Left lung (tissue), 4 donors: ENCODE measurements at regions not wholly inside any gene's neighbourhood (a gene's known extent, or its start where the extent isn't known, plus 50 kb on each side); places are given as distances from the start of the nearest gene placed in this dataset.

Experiments
- ATAC-seq: fragments of 200-7000 bp; cut with Tn5 transposase; one replicate; pipeline ENCODE4 v1.9.1; 2020; ENCODE audit warnings: moderate library complexity
- DNase-seq, 4 donors: peaks; one replicate each; pipeline ENCODE4 v3.0.0-alpha.2; 2013 to 2020
- H3K27ac ChIP-seq, 2 donors: fragments of 200-600 bp; sonication (generic) in 1 of 2; one replicate each; pipeline versions ENCODE4 v1.5.0 to v1.8.0; 2020 to 2021
- H3K27me3 ChIP-seq, 2 donors: fragments of 200-600 bp; sonication (generic) in 1 of 2; one replicate each; pipeline versions ENCODE4 v1.5.0 to v1.8.0; 2020 to 2021
- H3K36me3 ChIP-seq, 2 donors: fragments of 200-600 bp; sonication (generic) in 1 of 2; one replicate each; pipeline versions ENCODE4 v1.5.0 to v1.8.0; 2020 to 2021
- H3K4me1 ChIP-seq, 2 donors: fragments of 200-600 bp; one replicate each; pipeline ENCODE4 v1.8.0; 2021
- H3K4me3 ChIP-seq, 2 donors: fragments of 200-600 bp; sonication (generic) in 1 of 2; one replicate each; pipeline versions ENCODE4 v1.5.0 to v1.8.0; 2020 to 2021; ENCODE audit warnings: mild to moderate bottlenecking in 1 of 2
- H3K9me3 ChIP-seq, 2 donors: fragments of 200-600 bp; sonication (generic) in 1 of 2; one replicate each; pipeline versions ENCODE4 v1.5.0 to v1.8.0; 2020 to 2021
- CTCF ChIP-seq, 2 donors: fragments of 200-600 bp; sonication (generic) in 1 of 2; IDR thresholded peaks; one replicate each; pipeline versions ENCODE4 v1.5.0 to v1.8.0; 2021; ENCODE audit warnings: antibody characterized with exemption in 2 of 2
- intact Hi-C, 2 donors: fragments of 100-400 bp; cut with DNase I; formaldehyde crosslinking; loops; one replicate each; pipeline versions ENCODE4 v1.11.2 to v1.14.2; 2022
- donor health status: DM: no; HTN: yes; CAD: no.
- donor health status: DM: no; HTN: no; CAD: no.

GRCh38 chr2:126494593-126494992, 161.4 kb upstream of the GYPC start:
- intact Hi-C loops, result no loop called here
- no peak for TF ChIP-seq CTCF (IDR thresholded peaks at IDR 0.05)
- Histone ChIP-seq H3K9me3 (peaks cover 0 to 25% of the 10 kb centered on the region in 2 donors), H3K27ac (no peak overlapping the region), H3K4me1 (no peaks in the 10 kb centered on the region), H3K27me3 (no peaks in the 10 kb centered on the region), H3K4me3 (no peak overlapping the region), H3K36me3 (no peaks in the 10 kb centered on the region)
- DNase-seq (no peak), ATAC-seq (no peak)

GRCh38 chr2:126495189-126495588, 160.8 kb upstream of the GYPC start:
- no peak overlapping the region for H3K4me3 ChIP-seq
- H3K36me3 ChIP-seq, result no peaks in the 10 kb centered on the region
- H3K27ac ChIP-seq, result no peak overlapping the region
- no peak for TF ChIP-seq CTCF (IDR thresholded peaks at IDR 0.05)
- peaks cover 0 to 25% of the 10 kb centered on the region in 2 donors for H3K9me3 ChIP-seq
- DNase-seq (no peak), ATAC-seq (no peak)
- H3K27me3 ChIP-seq, result no peaks in the 10 kb centered on the region
- H3K4me1 ChIP-seq, result no peaks in the 10 kb centered on the region
- intact Hi-C loops, result no loop called here

- no peak overlapping the region for H3K4me3 ChIP-seq
- ATAC-seq, result no peak
Measured at GRCh38 chr2:126496493-126496892, 159.5 kb upstream of the GYPC start.

GRCh38 chr2:126503476-126503875, 152.5 kb upstream of the GYPC start:
- no peak overlapping the region for H3K4me3 ChIP-seq
- H3K27ac ChIP-seq, result no peak overlapping the region
- no peaks in the 10 kb centered on the region for H3K9me3 ChIP-seq
- no peaks in the 10 kb centered on the region for H3K4me1 ChIP-seq
- intact Hi-C loops, result no loop called here
- no peaks in the 10 kb centered on the region for H3K36me3 ChIP-seq
- no peak for TF ChIP-seq CTCF (IDR thresholded peaks at IDR 0.05)
- H3K27me3 ChIP-seq, result no peaks in the 10 kb centered on the region
- DNase-seq (no peak), ATAC-seq (no peak)

More at GRCh38 chr2:126496493-126496892, 159.5 kb upstream of the GYPC start:
- Histone ChIP-seq H3K36me3 (no peaks in the 10 kb centered on the region), H3K27ac (no peak overlapping the region), H3K27me3 (no peaks in the 10 kb centered on the region), H3K4me1 (no peaks in the 10 kb centered on the region), H3K9me3 (peaks cover 0 to 25% of the 10 kb centered on the region in 2 donors)
- no peak for TF ChIP-seq CTCF (IDR thresholded peaks at IDR 0.05)
- no peak for DNase-seq
- intact Hi-C loops, result no loop called here

GRCh38 chr2:126504949-126505348, 151.0 kb upstream of the GYPC start:
- H3K4me3 ChIP-seq, result no peak overlapping the region
- no peak for DNase-seq
- intact Hi-C loops, result no loop called here
- TF ChIP-seq CTCF (IDR thresholded peaks at IDR 0.05), result no peak
- no peaks in the 10 kb centered on the region for H3K27me3 ChIP-seq
- H3K36me3 ChIP-seq, result no peaks in the 10 kb centered on the region
- H3K27ac ChIP-seq, result no peak overlapping the region
- no peaks in the 10 kb centered on the region for H3K9me3 ChIP-seq
- no peaks in the 10 kb centered on the region for H3K4me1 ChIP-seq
- no peak for ATAC-seq
